ENCODE measurements at regions not wholly inside any gene's neighbourhood (a gene's known extent, or its start where the extent isn't known, plus 50 kb on each side); places are given as distances from the start of the nearest gene placed in this dataset.

DNA sequence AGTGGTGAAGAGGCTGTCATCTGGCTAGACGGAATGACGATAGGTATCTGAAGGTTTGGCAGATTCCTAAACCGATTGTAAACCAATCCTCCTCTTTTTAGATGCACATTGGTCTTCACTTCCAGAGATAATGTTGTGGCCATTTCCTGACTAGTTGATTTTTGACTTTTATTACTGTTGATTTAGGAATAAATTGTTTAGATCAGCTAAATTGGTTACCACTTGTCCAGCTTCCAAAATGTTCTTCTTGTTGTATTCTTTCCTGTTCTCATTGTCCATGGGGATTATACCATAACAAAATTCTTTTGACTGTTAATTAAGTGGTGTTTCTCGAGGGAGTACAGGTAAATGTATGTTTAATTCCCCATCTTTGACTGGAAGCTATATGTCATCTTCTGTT is 119.7 kb downstream of the MACROH2A1 start:
- no peaks in the 10 kb centered on the region for H3K4me1 ChIP-seq (ENCODE audit: low read length)
- no peak overlapping the region for H3K4me2 ChIP-seq (ENCODE audit: low read depth, low read length)
- H3K27me3 ChIP-seq (replicated peaks; ENCODE audit: insufficient read depth, low read length) = no peaks in the 10 kb centered on the region
- no peak for DNase-seq
- no peaks in the 10 kb centered on the region for H3K9me3 ChIP-seq (replicated peaks; ENCODE audit: insufficient read depth, low read length)
- H3K27ac ChIP-seq (ENCODE audit: low read length) = no peak overlapping the region
- no peak overlapping the region for H2AFZ ChIP-seq (ENCODE audit: low read length)
- no peaks in the 10 kb centered on the region for H3K79me2 ChIP-seq (ENCODE audit: low read length)
- H4K20me1 ChIP-seq (ENCODE audit: insufficient read depth, low read length) = no peaks in the 10 kb centered on the region
- TF ChIP-seq EZH2 (optimal IDR thresholded peaks at IDR 0.05; ENCODE audit: low read depth, low read length) (no peak), EZH2phosphoT487 (IDR thresholded peaks at IDR 0.05; ENCODE audit: low read length) (no peak)
- TF ChIP-seq, protein P1, sequence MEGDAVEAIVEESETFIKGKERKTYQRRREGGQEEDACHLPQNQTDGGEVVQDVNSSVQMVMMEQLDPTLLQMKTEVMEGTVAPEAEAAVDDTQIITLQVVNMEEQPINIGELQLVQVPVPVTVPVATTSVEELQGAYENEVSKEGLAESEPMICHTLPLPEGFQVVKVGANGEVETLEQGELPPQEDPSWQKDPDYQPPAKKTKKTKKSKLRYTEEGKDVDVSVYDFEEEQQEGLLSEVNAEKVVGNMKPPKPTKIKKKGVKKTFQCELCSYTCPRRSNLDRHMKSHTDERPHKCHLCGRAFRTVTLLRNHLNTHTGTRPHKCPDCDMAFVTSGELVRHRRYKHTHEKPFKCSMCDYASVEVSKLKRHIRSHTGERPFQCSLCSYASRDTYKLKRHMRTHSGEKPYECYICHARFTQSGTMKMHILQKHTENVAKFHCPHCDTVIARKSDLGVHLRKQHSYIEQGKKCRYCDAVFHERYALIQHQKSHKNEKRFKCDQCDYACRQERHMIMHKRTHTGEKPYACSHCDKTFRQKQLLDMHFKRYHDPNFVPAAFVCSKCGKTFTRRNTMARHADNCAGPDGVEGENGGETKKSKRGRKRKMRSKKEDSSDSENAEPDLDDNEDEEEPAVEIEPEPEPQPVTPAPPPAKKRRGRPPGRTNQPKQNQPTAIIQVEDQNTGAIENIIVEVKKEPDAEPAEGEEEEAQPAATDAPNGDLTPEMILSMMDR (IDR thresholded peaks at IDR 0.05; ENCODE audit: low read length) = no peak
- H3K9me2 ChIP-seq (replicated peaks; ENCODE audit: insufficient read depth, low read length) = no peaks in the 10 kb centered on the region
- H3K9ac ChIP-seq (ENCODE audit: low read length) = no peak overlapping the region
- H3K4me3 ChIP-seq (ENCODE audit: low read length) = no peak overlapping the region
- no peaks in the 10 kb centered on the region for H3F3A ChIP-seq (ENCODE audit: insufficient read depth, low read length)
- no peaks in the 10 kb centered on the region for H3K36me3 ChIP-seq (replicated peaks; ENCODE audit: insufficient read depth, low read length)

DNA sequence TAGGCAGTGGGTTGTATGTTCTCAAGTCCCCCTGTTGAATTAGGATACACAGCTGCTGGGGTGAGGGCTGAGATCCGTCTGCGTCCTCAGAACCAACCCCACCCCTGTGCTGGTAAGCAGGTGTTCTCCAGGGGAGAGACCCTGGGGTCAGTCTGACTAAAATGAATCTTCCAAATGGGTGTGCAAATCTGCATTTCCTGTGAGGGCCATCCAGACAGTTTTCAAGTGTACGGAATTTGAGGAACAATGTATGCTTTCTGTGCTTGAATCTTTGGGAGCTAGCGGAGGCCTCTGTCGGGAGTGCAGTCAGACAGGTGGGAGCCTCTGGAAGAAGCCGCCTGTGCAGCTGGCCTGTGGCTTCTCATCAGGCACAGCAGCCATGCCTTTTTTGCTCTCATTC is 122.9 kb downstream of the MACROH2A1 start:
- no peaks in the 10 kb centered on the region for H3K4me1 ChIP-seq (ENCODE audit: low read length)
- no peaks in the 10 kb centered on the region for H3K79me2 ChIP-seq (ENCODE audit: low read length)
- no peak for DNase-seq
- H4K20me1 ChIP-seq (ENCODE audit: insufficient read depth, low read length) = no peaks in the 10 kb centered on the region
- no peaks in the 10 kb centered on the region for H3K36me3 ChIP-seq (replicated peaks; ENCODE audit: insufficient read depth, low read length)
- no peaks in the 10 kb centered on the region for H3K9me2 ChIP-seq (replicated peaks; ENCODE audit: insufficient read depth, low read length)
- H3K9ac ChIP-seq (ENCODE audit: low read length) = no peak overlapping the region
- H3K27me3 ChIP-seq (replicated peaks; ENCODE audit: insufficient read depth, low read length) = no peaks in the 10 kb centered on the region
- TF ChIP-seq EZH2 (optimal IDR thresholded peaks at IDR 0.05; ENCODE audit: low read depth, low read length) = no peak
- TF ChIP-seq EZH2phosphoT487 (IDR thresholded peaks at IDR 0.05; ENCODE audit: low read length) = no peak
- TF ChIP-seq, protein P1 (IDR thresholded peaks at IDR 0.05; ENCODE audit: low read length) = no peak
- H3K9me3 ChIP-seq (replicated peaks; ENCODE audit: insufficient read depth, low read length) = no peaks in the 10 kb centered on the region
- H3K4me3 ChIP-seq (ENCODE audit: low read length) = no peak overlapping the region
- H2AFZ ChIP-seq (ENCODE audit: low read length) = no peak overlapping the region
- no peaks in the 10 kb centered on the region for H3F3A ChIP-seq (ENCODE audit: insufficient read depth, low read length)
- H3K4me2 ChIP-seq (ENCODE audit: low read depth, low read length) = no peak overlapping the region
- no peak overlapping the region for H3K27ac ChIP-seq (ENCODE audit: low read length)

DNA sequence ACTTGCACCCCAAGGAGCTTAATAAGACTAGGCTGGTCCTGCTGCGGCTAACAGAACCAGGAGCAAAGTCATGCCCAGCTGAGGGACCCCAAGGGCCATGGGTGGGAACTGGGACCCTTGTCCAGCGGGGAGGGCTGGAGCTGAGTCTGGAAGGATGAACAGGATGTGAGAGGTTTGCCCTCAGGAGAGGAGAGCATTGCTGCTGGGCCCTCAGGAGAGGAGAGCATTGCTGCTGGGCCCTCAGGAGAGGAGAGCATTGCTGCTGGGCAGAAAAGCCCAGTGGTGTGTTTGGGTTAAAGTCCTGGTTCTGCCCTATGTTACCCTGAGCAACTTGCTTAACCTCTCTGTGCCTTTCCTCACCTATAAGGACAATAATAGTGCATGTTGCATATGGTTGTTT is 125.8 kb downstream of the MACROH2A1 start:
- no peaks in the 10 kb centered on the region for H3K9me3 ChIP-seq (replicated peaks; ENCODE audit: insufficient read depth, low read length)
- no peak for DNase-seq
- no peak overlapping the region for H2AFZ ChIP-seq (ENCODE audit: low read length)
- no peak overlapping the region for H3K9ac ChIP-seq (ENCODE audit: low read length)
- H3F3A ChIP-seq (ENCODE audit: insufficient read depth, low read length) = no peaks in the 10 kb centered on the region
- no peaks in the 10 kb centered on the region for H3K79me2 ChIP-seq (ENCODE audit: low read length)
- no peak for TF ChIP-seq EZH2phosphoT487 (IDR thresholded peaks at IDR 0.05; ENCODE audit: low read length)
- TF ChIP-seq, protein P1 (IDR thresholded peaks at IDR 0.05; ENCODE audit: low read length) = no peak
- TF ChIP-seq EZH2 (optimal IDR thresholded peaks at IDR 0.05; ENCODE audit: low read depth, low read length) = no peak
- H3K27me3 ChIP-seq (replicated peaks; ENCODE audit: insufficient read depth, low read length) = no peaks in the 10 kb centered on the region
- H4K20me1 ChIP-seq (ENCODE audit: insufficient read depth, low read length) = no peaks in the 10 kb centered on the region
- no peak overlapping the region for H3K4me3 ChIP-seq (ENCODE audit: low read length)
- H3K9me2 ChIP-seq (replicated peaks; ENCODE audit: insufficient read depth, low read length) = no peaks in the 10 kb centered on the region
- H3K36me3 ChIP-seq (replicated peaks; ENCODE audit: insufficient read depth, low read length) = no peaks in the 10 kb centered on the region
- H3K27ac ChIP-seq (ENCODE audit: low read length) = no peak overlapping the region
- H3K4me1 ChIP-seq (ENCODE audit: low read length) = no peaks in the 10 kb centered on the region
- no peak overlapping the region for H3K4me2 ChIP-seq (ENCODE audit: low read depth, low read length)
